ENCODE measurements at regions not wholly inside any gene's neighbourhood (a gene's known extent, or its start where the extent isn't known, plus 50 kb on each side); places are given as distances from the start of the nearest gene placed in this dataset.

DNA sequence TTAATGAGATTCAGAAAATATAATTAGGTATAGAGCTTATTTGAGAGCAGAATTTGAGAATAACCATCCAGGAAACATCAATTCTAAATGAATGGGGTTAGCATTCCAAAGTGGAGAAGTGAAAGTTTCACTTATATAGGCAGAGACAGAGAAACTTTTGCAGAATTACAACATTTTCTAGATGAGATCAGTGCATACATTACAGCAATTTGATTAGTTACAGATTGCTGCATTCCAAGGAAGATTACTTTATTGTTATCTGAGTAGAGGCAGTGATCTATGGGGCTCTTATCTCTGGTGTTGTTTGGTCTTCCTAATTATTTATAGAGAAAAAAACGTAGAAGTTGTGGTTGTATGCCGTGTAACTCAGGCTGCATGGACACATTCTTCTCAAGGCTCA, 373.8 kb upstream of the SYT4 start:
- no peak for DNase-seq

DNA sequence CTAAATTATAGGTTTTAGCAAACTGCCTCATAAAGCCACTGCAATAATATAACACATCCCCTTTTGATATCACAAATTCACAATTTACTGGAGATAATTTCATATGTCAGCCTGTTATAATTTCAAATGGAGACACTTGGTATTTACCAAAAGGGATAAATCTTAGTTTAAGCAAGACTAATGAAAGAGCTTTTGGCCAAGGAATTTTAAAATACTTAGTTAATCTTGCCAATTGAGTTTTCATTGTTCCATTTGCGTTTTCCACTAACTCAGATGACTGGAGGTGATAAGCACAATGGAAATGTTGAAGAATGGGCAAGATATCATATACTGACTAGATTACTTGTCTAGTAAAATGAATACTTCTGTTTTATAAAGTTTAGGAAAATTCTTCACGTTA, 379.3 kb upstream of the SYT4 start:
- DNase-seq = no peak

DNA sequence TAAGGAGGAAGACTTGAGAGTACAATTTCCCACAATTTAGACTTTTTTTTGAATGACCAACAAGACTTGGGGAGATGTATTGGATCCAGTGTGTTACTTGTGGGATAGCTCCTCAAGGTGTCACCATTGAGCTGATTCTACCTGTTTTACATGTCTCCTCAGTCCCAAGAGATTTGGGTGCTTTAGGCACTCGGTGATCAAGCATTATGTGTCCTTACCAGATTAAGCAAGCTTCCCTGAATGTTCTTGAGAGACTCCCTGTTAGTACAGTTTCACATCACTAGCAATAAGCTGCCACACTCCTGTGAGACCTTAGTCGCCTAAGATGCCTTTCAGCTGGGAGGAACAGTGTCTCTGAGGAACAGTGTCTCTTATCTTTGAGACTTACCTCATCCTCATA, 384.3 kb upstream of the SYT4 start:
- no peak for DNase-seq

DNA sequence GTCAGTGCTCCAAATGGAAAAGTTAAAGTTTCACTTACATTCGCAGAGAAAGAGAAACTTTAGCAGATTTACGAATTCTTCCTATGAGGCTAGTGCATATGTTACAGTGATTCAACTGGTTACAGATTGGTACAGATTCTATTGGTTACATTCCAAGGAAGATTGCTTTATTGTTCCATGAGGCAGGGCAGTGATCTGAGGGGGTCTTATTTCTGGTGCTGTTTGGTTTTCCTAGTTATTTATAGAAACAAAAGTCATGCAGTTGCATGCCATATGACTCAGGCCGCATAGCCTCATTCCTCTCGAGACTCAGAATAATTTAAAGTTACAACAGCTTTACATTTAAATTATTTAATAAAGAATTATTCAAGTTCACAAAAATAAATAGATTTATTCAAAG, 385.4 kb upstream of the SYT4 start:
- no peak for DNase-seq

- DNase-seq = no peak
Measured at GRCh38 chr18:43663159-43663558, 385.9 kb upstream of the SYT4 start.

- DNase-seq = no peak
Measured at GRCh38 chr18:43664487-43665008, 387.3 kb upstream of the SYT4 start.

- no peak for DNase-seq
Measured at GRCh38 chr18:43665105-43665788, 388.0 kb upstream of the SYT4 start.

- no peak for DNase-seq
Measured at GRCh38 chr18:43668866-43669265, 391.6 kb upstream of the SYT4 start.

DNA sequence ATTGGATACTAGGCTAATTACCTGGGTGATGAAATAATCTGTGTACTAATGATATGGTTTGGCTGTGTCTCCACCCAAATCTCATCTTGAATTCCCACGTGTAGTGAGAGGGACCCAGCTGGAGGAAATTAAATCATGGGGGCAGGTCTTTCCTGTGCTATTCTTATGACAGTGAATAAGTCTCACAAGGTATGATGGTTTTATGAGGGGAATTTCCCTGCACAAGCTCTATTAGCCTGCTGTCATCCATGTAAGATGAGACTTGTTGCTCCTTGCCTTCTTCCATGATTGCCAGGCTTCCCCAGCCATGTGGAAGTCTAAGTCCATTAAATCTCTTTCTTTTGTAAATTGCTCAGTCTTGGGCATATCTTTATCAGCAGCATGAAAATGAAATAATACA, 394.1 kb upstream of the SYT4 start:
- no peak for DNase-seq

DNA sequence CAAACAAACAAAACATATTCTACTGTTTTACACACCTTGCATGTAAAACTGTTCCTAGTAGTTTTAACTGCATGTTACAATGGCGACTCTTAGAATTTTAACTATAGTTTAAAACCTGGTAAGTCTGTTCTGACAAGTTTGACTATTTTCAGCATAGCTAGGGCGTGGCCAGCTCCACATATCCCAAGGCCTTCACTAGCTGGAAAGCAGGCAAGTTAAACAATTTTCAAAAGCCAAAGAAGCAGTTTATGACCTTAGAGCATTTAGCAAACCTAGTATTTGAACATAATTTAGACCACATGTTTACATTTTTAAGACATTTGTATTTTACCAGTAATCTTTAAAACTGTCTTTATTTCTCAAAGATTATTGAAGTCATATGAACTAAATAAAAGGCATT, 402.8 kb upstream of the SYT4 start:
- DNase-seq = no peak

DNA sequence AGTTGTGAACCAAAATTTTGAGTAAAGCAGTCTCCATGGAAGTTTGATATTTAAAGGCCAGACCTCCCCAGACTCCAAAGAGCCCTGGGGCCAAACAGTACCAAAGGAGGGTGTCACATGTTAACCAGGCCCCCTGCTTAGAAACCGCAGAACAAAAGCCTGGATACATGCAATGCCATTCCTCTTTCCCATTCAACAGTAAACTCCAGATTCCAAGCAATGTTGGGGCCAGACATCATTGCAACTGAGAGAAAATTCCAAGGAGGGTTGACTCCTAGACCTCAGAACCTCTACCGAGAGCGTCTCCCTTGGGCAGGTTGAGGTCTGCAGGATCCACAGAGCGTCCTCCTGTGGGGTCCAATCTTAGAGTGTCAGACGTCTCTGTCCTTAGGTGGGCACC, 404.4 kb upstream of the SYT4 start:
- no peak for DNase-seq

- no peak for DNase-seq
Measured at GRCh38 chr18:43682196-43682595, 404.9 kb upstream of the SYT4 start.

GRCh38 chr18:43686709-43687108, 409.4 kb upstream of the SYT4 start:
- DNase-seq = no peak

GRCh38 chr18:43692099-43692690, 414.9 kb upstream of the SYT4 start:
- no peak for DNase-seq

- DNase-seq = no peak
Measured at GRCh38 chr18:43702399-43702798, 425.1 kb upstream of the SYT4 start.

DNA sequence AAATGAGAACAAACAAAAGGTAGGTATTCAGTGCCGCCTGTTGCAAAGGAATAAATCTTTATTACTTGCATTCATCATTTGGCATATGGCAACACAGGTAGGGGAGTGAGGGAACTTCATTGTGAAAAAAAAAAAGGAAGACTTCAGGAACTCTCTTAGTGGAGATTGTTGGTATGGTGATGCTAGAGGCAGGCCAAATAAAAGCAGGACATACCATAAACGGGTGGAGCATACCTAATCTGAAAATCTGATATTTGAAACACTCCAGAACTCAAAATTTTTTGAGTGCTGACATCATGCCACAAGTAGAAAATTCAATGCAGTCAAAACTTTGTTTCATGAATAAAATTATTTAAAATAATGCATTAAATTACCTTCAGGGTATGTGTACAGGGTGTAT, 425.8 kb upstream of the SYT4 start:
- DNase-seq = no peak

DNA sequence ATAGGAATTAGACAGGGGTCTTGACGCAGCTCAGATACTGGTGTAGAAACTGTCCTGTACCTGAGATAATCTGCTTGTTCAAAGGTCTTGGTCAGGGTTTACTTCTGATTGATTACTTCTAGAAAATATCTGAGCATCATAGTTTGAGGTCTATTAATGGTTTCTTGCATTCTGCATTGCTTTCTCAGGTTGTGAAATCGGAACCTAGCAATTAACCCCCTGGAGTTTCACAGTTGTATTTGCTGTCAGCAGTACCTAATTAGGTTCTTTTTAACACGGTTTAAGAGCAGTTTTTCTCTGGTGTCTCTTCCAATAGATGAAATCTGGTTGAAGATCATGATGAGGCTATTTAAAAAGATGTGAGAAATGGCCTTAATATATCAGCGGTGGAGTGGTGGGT, 428.6 kb upstream of the SYT4 start:
- DNase-seq = no peak

- DNase-seq = no peak
Measured at GRCh38 chr18:43710135-43710534, 432.8 kb upstream of the SYT4 start.

- DNase-seq = no peak
Measured at GRCh38 chr18:43714343-43715010, 437.2 kb upstream of the SYT4 start.

DNA sequence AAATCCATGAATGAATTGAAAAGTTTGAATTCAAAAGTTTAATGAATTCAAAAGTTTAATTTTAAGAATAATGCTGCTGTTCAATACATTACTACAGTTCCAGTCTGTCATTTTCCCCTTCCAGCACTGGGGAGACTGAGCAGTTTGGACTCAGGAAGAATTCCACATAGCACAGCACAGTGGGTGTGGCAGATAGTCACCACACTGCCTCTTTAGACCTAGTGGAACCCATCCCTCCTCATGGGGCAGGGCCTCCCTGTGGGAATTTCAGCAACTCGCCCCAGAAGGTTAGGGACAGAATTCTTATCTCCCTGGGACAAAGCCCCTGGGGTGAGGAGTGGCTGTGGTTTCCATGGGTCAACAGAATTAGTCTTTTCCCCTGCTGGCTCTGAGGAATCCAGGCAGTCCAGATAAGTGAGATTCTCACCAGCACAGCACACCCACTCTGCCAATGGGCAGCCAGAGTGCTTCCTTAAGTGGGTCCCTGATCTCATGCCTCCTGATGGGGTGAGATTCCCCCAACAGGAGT, 442.0 kb upstream of the SYT4 start:
- DNase-seq = no peak

GRCh38 chr18:43720041-43720440, 442.8 kb upstream of the SYT4 start:
- no peak for DNase-seq

DNA sequence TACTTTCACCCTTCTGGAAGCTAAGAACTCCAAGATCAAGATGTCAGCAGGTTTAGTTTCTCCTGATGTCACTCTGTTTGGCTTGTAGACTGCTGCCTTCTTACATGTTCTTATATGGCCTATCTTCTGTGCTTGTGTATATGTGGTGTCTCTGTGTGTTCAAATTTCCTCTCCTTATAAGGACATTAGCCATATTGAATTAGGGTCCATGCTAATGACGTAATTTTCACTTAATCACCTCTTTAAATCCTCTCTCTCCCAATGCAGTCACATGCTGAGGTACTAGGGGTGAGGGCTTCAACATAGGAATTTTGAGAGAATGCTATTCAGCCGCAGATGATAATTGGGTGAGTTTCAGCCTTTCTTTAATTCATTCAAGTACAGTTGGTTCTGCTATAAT, 458.3 kb upstream of the SYT4 start:
- no peak for DNase-seq

- no peak for DNase-seq
Measured at GRCh38 chr18:43744960-43745745, 467.9 kb upstream of the SYT4 start.
